LNCAP (cell line): ENCODE measurements at regions not wholly inside any gene's neighbourhood (a gene's known extent, or its start where the extent isn't known, plus 50 kb on each side); places are given as distances from the start of the nearest gene placed in this dataset.

Source experiments
- TF ChIP-seq, protein P1 (sequence below): fragments of 450-650 bp; IDR thresholded peaks from 2 replicates; pipeline ENCODE4 v1.5.1; 2017; ENCODE audit warnings: mild to moderate bottlenecking

DNA sequence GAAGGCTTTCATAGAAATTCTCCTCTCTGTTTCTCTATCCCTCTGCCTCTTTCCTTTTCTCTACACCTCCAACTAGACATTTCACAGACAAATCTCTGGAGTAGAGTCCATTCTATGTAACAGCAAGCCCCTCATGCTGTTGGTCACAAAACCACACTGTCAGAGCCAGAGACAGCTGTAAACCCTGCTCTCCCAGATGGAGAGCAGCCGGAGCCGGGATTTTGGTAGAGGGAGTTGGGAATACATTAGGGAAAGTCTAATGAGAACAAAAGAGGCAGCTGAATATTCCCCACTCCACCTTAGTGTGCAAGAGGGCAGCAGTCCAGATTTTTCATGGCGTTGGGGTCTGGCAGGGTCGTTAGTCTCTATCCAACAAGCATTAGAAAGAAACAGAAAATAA is 68.3 kb upstream of the EDN1 start:
- TF ChIP-seq, protein P1, sequence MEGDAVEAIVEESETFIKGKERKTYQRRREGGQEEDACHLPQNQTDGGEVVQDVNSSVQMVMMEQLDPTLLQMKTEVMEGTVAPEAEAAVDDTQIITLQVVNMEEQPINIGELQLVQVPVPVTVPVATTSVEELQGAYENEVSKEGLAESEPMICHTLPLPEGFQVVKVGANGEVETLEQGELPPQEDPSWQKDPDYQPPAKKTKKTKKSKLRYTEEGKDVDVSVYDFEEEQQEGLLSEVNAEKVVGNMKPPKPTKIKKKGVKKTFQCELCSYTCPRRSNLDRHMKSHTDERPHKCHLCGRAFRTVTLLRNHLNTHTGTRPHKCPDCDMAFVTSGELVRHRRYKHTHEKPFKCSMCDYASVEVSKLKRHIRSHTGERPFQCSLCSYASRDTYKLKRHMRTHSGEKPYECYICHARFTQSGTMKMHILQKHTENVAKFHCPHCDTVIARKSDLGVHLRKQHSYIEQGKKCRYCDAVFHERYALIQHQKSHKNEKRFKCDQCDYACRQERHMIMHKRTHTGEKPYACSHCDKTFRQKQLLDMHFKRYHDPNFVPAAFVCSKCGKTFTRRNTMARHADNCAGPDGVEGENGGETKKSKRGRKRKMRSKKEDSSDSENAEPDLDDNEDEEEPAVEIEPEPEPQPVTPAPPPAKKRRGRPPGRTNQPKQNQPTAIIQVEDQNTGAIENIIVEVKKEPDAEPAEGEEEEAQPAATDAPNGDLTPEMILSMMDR, result no peak

DNA sequence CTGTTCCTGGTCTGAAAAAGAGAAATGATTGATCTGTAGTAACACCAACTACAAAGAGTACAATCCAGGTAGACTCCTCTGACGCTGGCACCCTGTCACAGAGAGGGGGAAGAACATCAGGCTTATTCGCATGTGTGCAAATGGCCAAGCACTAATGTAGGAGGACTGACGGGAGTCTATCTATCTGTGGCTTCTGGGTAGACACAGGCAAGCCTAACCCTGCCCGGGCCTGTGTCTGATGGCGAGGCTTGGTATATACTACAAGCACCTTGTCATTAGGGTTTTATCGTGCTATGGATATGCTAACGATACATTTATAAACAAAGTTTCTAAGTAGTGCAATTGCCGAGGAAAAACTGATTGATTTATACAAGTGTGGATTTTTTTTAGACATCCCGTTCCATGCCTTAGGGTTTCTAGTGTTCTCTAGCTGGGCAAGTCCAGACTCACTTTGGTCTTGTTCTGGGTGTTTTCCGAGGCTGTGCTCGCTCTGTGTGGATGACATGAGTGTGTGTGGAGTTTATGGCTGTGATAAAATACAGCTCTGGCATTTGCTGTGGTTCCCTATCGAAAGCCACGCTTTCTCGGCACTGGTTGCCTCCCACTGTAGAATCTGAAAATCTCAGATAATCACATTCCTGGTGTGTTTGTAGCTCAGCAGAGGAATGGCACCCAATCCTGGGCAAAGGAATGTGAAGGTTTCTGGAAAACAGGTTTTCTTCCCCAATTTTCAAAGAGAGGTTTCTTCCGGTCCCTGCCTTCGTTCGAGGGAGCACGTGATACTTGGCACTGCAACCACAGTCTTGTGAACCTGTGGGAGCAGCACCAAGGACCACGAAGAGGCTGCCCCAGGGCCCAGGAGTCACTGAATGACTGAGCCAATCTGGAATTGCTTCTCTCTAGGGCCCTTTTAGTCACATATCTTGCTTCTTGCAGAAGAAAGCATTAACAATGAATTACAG is 67.5 kb upstream of the EDN1 start:
- TF ChIP-seq, protein P1, result no peak

DNA sequence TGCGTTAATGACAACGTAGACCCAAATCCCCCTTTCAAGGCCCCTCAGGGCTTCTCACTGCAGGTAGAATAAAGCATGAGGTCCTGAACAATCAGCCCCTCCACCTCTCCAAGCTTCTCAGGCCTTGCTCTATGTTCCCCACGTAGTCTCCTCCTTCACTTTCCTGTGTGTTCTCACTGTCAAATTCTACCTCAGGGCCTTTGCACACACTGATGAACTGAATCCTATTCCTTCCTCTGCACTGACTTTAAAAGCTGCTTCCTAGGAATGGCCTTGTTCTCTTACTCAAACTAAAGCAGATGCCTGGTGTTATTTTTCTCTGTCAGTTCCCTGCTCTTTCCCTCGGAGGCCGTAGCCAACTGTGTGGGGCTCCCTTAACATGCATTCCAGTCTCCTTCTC is 66.8 kb upstream of the EDN1 start:
- TF ChIP-seq, protein P1, result no peak

DNA sequence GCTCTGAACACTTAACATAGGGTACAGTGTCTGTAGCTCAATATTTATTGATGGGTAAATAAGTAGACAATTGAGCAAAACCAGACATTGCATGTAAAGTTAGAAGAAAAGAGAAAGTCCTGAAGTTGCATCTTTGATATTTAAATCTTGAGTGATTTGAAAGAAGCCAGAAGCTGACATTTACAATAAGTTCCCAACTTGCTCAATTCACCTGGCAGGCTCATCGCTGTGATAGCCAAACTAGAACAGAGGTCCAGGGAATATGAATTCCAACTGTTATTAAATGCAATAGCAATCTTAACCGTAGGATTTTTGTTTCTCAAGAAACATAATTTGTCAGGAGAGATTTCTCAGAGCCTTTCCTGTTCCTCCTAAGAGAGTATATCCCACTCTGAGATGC is 65.9 kb upstream of the EDN1 start:
- TF ChIP-seq, protein P1, result no peak

DNA sequence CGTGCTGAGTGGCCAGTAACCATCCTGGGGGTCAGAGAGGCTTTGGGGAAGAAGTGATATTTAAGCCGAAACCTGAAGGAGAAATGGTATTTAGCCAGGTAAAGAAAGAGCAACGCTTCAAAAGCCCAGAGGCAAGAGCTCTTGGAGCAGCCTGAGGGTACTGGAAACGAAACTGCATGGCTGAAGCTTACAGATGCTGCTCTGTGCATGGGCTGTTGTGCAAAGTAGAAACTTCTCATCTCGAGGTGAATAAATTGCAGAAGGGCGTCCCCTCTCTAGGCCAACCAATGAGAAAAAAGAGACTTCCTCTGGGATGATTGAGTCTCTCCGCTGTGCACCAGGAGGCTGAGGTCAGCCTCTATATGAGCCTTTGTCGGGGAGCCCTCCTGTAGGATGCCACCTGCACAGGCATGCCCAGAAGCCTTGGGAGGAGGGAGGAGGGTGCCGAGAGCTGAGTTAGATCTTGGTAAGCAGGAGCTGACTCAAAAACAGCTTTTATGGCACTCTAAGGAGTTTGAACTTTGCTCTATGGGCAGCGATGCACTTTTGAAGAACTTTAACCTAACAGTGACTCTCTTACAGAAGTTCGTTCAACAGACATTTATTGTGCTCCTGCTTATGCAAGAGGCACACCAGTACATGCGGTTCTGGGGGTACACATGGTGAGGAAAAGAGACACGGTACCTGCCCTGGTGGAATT is 61.6 kb upstream of the EDN1 start:
- TF ChIP-seq, protein P1, result no peak

DNA sequence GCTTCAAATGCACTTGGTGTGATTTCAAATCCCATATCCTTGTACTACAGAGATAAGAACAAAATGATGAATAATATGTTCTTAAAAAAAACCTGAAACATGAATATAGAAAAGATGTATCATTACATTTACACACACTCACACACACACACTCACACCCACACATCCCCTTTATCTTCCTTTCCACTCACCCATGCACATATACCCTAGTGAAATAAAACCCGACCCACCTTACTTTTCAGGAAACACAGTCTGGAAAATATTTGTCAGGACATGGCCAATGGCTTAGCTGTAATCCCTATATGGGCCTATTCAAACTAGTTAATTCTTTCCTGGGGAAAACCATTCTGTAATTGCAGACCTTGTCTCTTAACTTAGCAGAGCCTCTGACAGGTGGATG is 60.8 kb upstream of the EDN1 start:
- TF ChIP-seq, protein P1, result no peak

DNA sequence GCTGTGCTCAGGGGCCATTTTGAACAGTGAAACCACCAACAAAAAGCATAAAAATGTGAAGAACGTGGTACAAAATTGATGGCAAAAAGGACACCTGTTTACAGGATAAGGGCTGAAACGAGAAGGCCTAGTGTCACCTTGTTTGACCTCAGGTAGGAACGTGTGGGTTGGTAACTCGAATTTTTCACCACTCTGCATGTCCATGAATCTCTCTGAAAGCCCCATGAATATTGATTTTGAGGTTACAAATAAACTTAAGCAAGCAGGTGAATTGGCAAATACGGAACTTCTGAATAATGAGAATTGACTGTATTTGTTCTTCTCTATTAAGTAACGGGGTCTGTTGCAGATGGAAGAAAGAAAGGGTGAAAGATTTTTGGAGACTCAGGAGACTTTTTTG is 59.6 kb upstream of the EDN1 start:
- TF ChIP-seq, protein P1, result no peak
